ENCODE measurements at regions not wholly inside any gene's neighbourhood (a gene's known extent, or its start where the extent isn't known, plus 50 kb on each side); places are given as distances from the start of the nearest gene placed in this dataset.
A peak's percentile ranks its signal among the peaks of the same experiment; 100 is the strongest.

DNA sequence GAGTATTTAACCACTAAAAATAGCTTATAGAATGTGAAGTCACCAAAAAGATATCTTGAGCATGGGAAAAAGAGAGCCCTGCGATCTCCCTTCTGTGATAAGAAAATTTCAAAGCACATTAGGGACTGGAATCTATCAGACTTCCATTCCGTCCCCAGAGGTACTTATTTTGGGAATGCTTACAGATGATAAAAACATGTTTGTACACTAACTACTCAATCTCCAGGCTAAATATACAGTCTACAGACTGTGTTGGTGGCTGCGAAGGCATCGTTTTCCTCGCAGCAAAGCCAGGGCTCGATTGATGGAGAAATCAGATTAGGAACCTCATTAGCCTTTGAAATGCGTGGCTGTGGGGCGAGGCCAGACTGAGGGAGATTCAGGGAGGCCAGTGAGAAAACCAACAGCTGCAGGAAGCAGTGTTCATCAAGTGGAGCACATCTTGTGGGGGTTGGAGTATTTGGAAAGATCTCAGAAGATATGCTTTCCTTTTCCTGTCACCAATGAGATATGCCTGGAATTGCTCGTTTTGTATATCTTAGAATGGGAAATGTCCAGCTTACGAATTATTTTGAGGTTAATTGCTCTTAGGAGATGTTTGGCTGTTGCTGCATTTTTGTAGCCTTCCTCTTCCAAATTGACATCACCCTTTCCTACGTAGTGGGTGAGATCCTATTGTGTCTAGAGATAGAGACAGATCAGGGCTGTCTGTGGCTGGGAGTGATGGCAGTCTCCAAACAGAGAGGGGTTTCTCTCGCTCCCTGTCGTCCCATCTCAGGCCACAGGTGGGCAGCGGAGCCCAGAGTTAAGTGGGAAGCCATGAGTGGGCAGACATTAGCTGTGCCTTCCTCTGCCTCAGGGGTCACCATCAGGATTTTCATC lies 224.9 kb upstream of the FAT1 start:
- H3K4me3 ChIP-seq: peak overlapping the region; percentile 57
- H3K4me1 ChIP-seq (ENCODE audit: control insufficient read depth in 1 of 2, low read depth in 2 of 2): peaks cover 5 to 13% of the 10 kb centered on the region in 2 donors
- ATAC-seq (ENCODE audit: insufficient number of reproducible peaks, low FRiP score, low read depth) (no peak), DNase-seq (ENCODE audit: low spot score) (no peak)
- H3K36me3 ChIP-seq: no peaks in the 10 kb centered on the region
- H3K27ac ChIP-seq: no peak overlapping the region
- H3K9me3 ChIP-seq: no peaks in the 10 kb centered on the region
- TF ChIP-seq, protein P1, sequence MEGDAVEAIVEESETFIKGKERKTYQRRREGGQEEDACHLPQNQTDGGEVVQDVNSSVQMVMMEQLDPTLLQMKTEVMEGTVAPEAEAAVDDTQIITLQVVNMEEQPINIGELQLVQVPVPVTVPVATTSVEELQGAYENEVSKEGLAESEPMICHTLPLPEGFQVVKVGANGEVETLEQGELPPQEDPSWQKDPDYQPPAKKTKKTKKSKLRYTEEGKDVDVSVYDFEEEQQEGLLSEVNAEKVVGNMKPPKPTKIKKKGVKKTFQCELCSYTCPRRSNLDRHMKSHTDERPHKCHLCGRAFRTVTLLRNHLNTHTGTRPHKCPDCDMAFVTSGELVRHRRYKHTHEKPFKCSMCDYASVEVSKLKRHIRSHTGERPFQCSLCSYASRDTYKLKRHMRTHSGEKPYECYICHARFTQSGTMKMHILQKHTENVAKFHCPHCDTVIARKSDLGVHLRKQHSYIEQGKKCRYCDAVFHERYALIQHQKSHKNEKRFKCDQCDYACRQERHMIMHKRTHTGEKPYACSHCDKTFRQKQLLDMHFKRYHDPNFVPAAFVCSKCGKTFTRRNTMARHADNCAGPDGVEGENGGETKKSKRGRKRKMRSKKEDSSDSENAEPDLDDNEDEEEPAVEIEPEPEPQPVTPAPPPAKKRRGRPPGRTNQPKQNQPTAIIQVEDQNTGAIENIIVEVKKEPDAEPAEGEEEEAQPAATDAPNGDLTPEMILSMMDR (IDR thresholded peaks at IDR 0.05): no peak
- no peaks in the 10 kb centered on the region for H3K27me3 ChIP-seq (replicated peaks; ENCODE audit: insufficient read depth)

DNA sequence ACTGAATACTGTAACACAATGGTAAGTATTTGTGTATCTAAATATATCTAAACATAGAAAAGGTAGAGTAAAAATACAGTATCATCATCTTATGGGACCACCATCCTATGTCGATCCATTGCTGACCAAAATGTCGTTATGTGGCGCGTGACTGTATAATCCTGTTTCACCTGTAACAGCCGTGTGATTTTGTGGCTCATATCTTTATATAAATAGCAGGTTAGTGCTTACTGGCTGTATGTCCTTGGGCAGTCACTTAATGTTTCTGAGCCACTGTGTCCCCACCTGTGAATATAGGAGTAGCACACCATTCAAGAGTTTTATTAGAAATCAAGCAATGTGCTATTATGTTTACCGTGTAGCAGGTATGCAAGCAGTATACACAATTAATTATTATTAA lies 226.2 kb upstream of the FAT1 start:
- Histone ChIP-seq H3K27ac (no peak overlapping the region), H3K36me3 (no peaks in the 10 kb centered on the region), H3K4me3 (no peak overlapping the region), H3K27me3 (replicated peaks; ENCODE audit: insufficient read depth) (no peaks in the 10 kb centered on the region), H3K4me1 (ENCODE audit: control insufficient read depth in 1 of 2, low read depth in 2 of 2) (peaks cover 8 to 13% of the 10 kb centered on the region in 2 donors), H3K9me3 (no peaks in the 10 kb centered on the region)
- ATAC-seq (ENCODE audit: insufficient number of reproducible peaks, low FRiP score, low read depth) (no peak), DNase-seq (ENCODE audit: low spot score) (no peak)
- TF ChIP-seq, protein P1 (IDR thresholded peaks at IDR 0.05): no peak

GRCh38 chr4:186952709-186953108 lies 229.1 kb upstream of the FAT1 start:
- DNase-seq (ENCODE audit: low spot score) (no peak), ATAC-seq (ENCODE audit: insufficient number of reproducible peaks, low FRiP score, low read depth) (no peak)
- Histone ChIP-seq H3K27ac (no peak overlapping the region), H3K4me3 (no peak overlapping the region), H3K4me1 (ENCODE audit: control insufficient read depth in 1 of 2, low read depth in 2 of 2) (peaks cover 8 to 13% of the 10 kb centered on the region in 2 donors), H3K27me3 (replicated peaks; ENCODE audit: insufficient read depth) (no peaks in the 10 kb centered on the region), H3K9me3 (no peaks in the 10 kb centered on the region), H3K36me3 (no peaks in the 10 kb centered on the region)
- TF ChIP-seq, protein P1 (IDR thresholded peaks at IDR 0.05): no peak

- ATAC-seq (ENCODE audit: insufficient number of reproducible peaks, low FRiP score, low read depth) (peak; percentile 60), DNase-seq (ENCODE audit: low spot score) (no peak)
- TF ChIP-seq, protein P1 (IDR thresholded peaks at IDR 0.05): no peak
- H3K9me3 ChIP-seq: no peaks in the 10 kb centered on the region
- no peaks in the 10 kb centered on the region for H3K27me3 ChIP-seq (replicated peaks; ENCODE audit: insufficient read depth)
- no peaks in the 10 kb centered on the region for H3K36me3 ChIP-seq
- no peak overlapping the region for H3K27ac ChIP-seq
- no peak overlapping the region for H3K4me3 ChIP-seq
- peaks cover 3 to 5% of the 10 kb centered on the region in 2 donors for H3K4me1 ChIP-seq (ENCODE audit: control insufficient read depth in 1 of 2, low read depth in 2 of 2)
Measured at GRCh38 chr4:186953599-186954260, 230.1 kb upstream of the FAT1 start.

- H3K27me3 ChIP-seq (replicated peaks; ENCODE audit: insufficient read depth): no peaks in the 10 kb centered on the region
- DNase-seq (ENCODE audit: low spot score) (no peak), ATAC-seq (ENCODE audit: insufficient number of reproducible peaks, low FRiP score, low read depth) (no peak)
- H3K9me3 ChIP-seq: no peaks in the 10 kb centered on the region
- H3K4me3 ChIP-seq: no peak overlapping the region
- peaks cover 0 to 3% of the 10 kb centered on the region in 2 donors for H3K4me1 ChIP-seq (ENCODE audit: control insufficient read depth in 1 of 2, low read depth in 2 of 2)
- H3K36me3 ChIP-seq: no peaks in the 10 kb centered on the region
- TF ChIP-seq, protein P1 (IDR thresholded peaks at IDR 0.05): no peak
- H3K27ac ChIP-seq: no peak overlapping the region
Measured at GRCh38 chr4:186954509-186954908, 230.9 kb upstream of the FAT1 start.

Measured in thoracic aorta (tissue), 2 donors.